SK-N-SH (cell line): ENCODE measurements at regions not wholly inside any gene's neighbourhood (a gene's known extent, or its start where the extent isn't known, plus 50 kb on each side); places are given as distances from the start of the nearest gene placed in this dataset.

ENCODE experiments used
- CTCF ChIA-PET: fragments of 300-600, 350-600 bp; formaldehyde crosslinking; extraction: SDS; loops from one replicate; lab custom pipeline; 2021; lab: Yijun Ruan, JAX
- POLR2A ChIA-PET: fragments of 350-600 bp; sonication (Branson Sonifier 250); formaldehyde crosslinking; extraction: SDS; loops from one replicate; lab custom pipeline; 2020; ENCODE audit warnings: antibody characterized with exemption, inconsistent platforms; lab: Yijun Ruan, JAX
- DNase-seq: peaks from one replicate; pipeline ENCODE4 v3.0.0; 2012
- H2AFZ ChIP-seq: fragments of 200-600 bp; sonication (generic); 2 replicates; pipeline ENCODE4 v1.8.1; 2016; ENCODE audit warnings: antibody characterized with exemption, mild to moderate bottlenecking, low read depth
- H3F3A ChIP-seq: fragments of 200-600 bp; sonication (generic); replicated peaks from 2 replicates; pipeline ENCODE3; 2016; ENCODE audit warnings: antibody characterized with exemption, mild to moderate bottlenecking; ENCODE audit not compliant: insufficient read depth
- H3K27ac ChIP-seq, 2 experiments: fragments of 200-500 bp in 1 of 2; fragments of 200-600 bp in 1 of 2; sonication (Bioruptor generic) in 1 of 2; sonication (generic), shearing (Covaris generic) in 1 of 2; 2 replicates each; pipeline versions ENCODE4 v1.5.1 to v1.6.1; 2014 to 2016; ENCODE audit warnings: low read depth in 2 of 2, inconsistent platforms in 1 of 2, low read length in 1 of 2, mild to moderate bottlenecking in 1 of 2, mixed read lengths in 1 of 2
- H3K27me3 ChIP-seq: fragments of 200-600 bp; sonication (generic), shearing (Covaris generic); 2 replicates; pipeline ENCODE4 v1.6.1; 2016; ENCODE audit warnings: mixed run types; ENCODE audit not compliant: insufficient read depth
- H3K36me3 ChIP-seq, 2 experiments: fragments of 200-500 bp in 1 of 2; fragments of 200-600 bp in 1 of 2; sonication (Bioruptor generic) in 1 of 2; sonication (generic) in 1 of 2; replicated peaks in 1 of 2; 2 replicates each; pipeline versions ENCODE3 to v1.5.1; 2014 to 2016; ENCODE audit warnings: low read length in 1 of 2, mild to moderate bottlenecking in 1 of 2; ENCODE audit not compliant: insufficient read depth in 2 of 2, control insufficient read depth in 1 of 2
- H3K4me1 ChIP-seq, 2 experiments: fragments of 200-500 bp in 1 of 2; fragments of 200-600 bp in 1 of 2; sonication (Bioruptor generic) in 1 of 2; sonication (generic), shearing (Covaris generic) in 1 of 2; 2 replicates each; pipeline versions ENCODE4 v1.5.1 to v1.6.1; 2014 to 2016; ENCODE audit warnings: low read depth in 1 of 2, low read length in 1 of 2, mixed run types in 1 of 2; ENCODE audit not compliant: insufficient read depth in 2 of 2, control insufficient read depth in 1 of 2
- H3K4me2 ChIP-seq: fragments of 200-600 bp; sonication (generic), shearing (Covaris generic); 2 replicates; pipeline ENCODE4 v1.6.1; 2017; ENCODE audit warnings: mixed run types
- H3K4me3 ChIP-seq, 2 experiments: fragments of 200-500 bp in 1 of 2; fragments of 200-600 bp in 1 of 2; sonication (Bioruptor generic) in 1 of 2; sonication (generic), shearing (Covaris generic) in 1 of 2; 2 replicates each; pipeline versions ENCODE4 v1.5.1 to v1.8.1; 2014 to 2016; ENCODE audit warnings: low read depth in 2 of 2, inconsistent platforms in 1 of 2, low read length in 1 of 2, mild to moderate bottlenecking in 1 of 2, mixed read lengths in 1 of 2, moderate library complexity in 1 of 2
- H3K79me2 ChIP-seq: fragments of 200-600 bp; sonication (generic); 2 replicates; pipeline ENCODE4 v1.8.1; 2017; ENCODE audit warnings: mild to moderate bottlenecking; ENCODE audit not compliant: insufficient read depth
- H3K9ac ChIP-seq: fragments of 200-600 bp; sonication (generic); 2 replicates; pipeline ENCODE4 v1.6.1; 2017; ENCODE audit warnings: mixed run types
- H3K9me2 ChIP-seq: fragments of 200-600 bp; sonication (generic); 2 replicates; pipeline ENCODE4 v1.6.1; 2017; ENCODE audit warnings: mixed run types
- H3K9me3 ChIP-seq: fragments of 200-600 bp; sonication (generic); 2 replicates; pipeline ENCODE4 v1.6.1; 2017; ENCODE audit warnings: mixed run types, mild to moderate bottlenecking, moderate library complexity
- H4K20me1 ChIP-seq: fragments of 200-600 bp; sonication (generic); 2 replicates; pipeline ENCODE4 v1.6.1; 2017; ENCODE audit warnings: mild to moderate bottlenecking, mixed run types; ENCODE audit not compliant: insufficient read depth
- ELF1 ChIP-seq: IDR thresholded peaks from 2 replicates; pipeline ENCODE4 v1.4.0; 2012
- EP300 ChIP-seq, 2 experiments: IDR thresholded peaks; 2 replicates each; pipeline versions ENCODE4 v1.4.0 to v1.6.1; 2012; ENCODE audit warnings: borderline replicate concordance in 1 of 2, low read depth in 1 of 2, low read length in 1 of 2
- EZH2phosphoT487 ChIP-seq: fragments of 200-600 bp; sonication (generic); IDR thresholded peaks from 2 replicates; pipeline ENCODE4 v1.6.1; 2017; ENCODE audit warnings: low read depth, mixed run types, mild to moderate bottlenecking, antibody characterized with exemption, moderate library complexity, borderline replicate concordance
- FOSL2 ChIP-seq: IDR thresholded peaks from 2 replicates; pipeline ENCODE4 v1.4.0; 2012; ENCODE audit warnings: low read depth, mild to moderate bottlenecking, moderate library complexity, borderline replicate concordance
- FOXJ3 ChIP-seq: sonication (generic); formaldehyde crosslinking; IDR thresholded peaks from 2 replicates; pipeline ENCODE4 v1.5.1; 2020; ENCODE audit warnings: mild to moderate bottlenecking, missing genetic modification reagents
- FOXM1 ChIP-seq: IDR thresholded peaks from 2 replicates; pipeline ENCODE4 v1.4.0; 2012; ENCODE audit warnings: low read depth, mild to moderate bottlenecking
- GABPA ChIP-seq: IDR thresholded peaks from 2 replicates; pipeline ENCODE4 v1.4.0; 2012; ENCODE audit warnings: low read depth, mild to moderate bottlenecking
- IRF3 ChIP-seq: fragments of 150-350 bp; IDR thresholded peaks from 2 replicates; pipeline ENCODE4 v1.6.1; 2016; ENCODE audit warnings: mild to moderate bottlenecking, low read depth, low read length
- JUND ChIP-seq: IDR thresholded peaks from 2 replicates; pipeline ENCODE4 v1.4.0; 2012
- MAX ChIP-seq: IDR thresholded peaks from 2 replicates; pipeline ENCODE4 v1.4.0; 2012; ENCODE audit warnings: low read depth
- NFIC ChIP-seq: IDR thresholded peaks from 2 replicates; pipeline ENCODE4 v1.4.0; 2012; ENCODE audit warnings: borderline replicate concordance
- POLR2AphosphoS5 ChIP-seq: IDR thresholded peaks from 2 replicates; pipeline ENCODE4 v1.6.1; 2012; ENCODE audit warnings: low read depth, low read length
- RAD21 ChIP-seq: IDR thresholded peaks from 2 replicates; pipeline ENCODE4 v1.6.1; 2012; ENCODE audit warnings: mild to moderate bottlenecking, low read length
- RCOR1 ChIP-seq: fragments of 150-350 bp; IDR thresholded peaks from 2 replicates; pipeline ENCODE4 v1.6.1; 2017; ENCODE audit warnings: antibody characterized with exemption, low read length
- REST ChIP-seq: IDR thresholded peaks from 2 replicates; pipeline ENCODE4 v1.6.1; 2012; ENCODE audit warnings: mild to moderate bottlenecking, low read depth, low read length, moderate library complexity
- RFX5 ChIP-seq: IDR thresholded peaks from 2 replicates; pipeline ENCODE4 v1.6.1; 2012; ENCODE audit warnings: mild to moderate bottlenecking, improper control_type of control experiment, low read length
- SMC3 ChIP-seq: IDR thresholded peaks from 2 replicates; pipeline ENCODE4 v1.6.1; 2012; ENCODE audit warnings: low read depth, low read length, improper control_type of control experiment
- TAF1 ChIP-seq: IDR thresholded peaks from 2 replicates; pipeline ENCODE4 v1.6.1; 2012; ENCODE audit warnings: low read depth, mild to moderate bottlenecking, low read length, moderate library complexity, borderline replicate concordance
- TCF12 ChIP-seq: IDR thresholded peaks from 2 replicates; pipeline ENCODE4 v1.4.0; 2012
- TEAD4 ChIP-seq: IDR thresholded peaks from 2 replicates; pipeline ENCODE4 v1.4.0; 2012; ENCODE audit warnings: mild to moderate bottlenecking, borderline replicate concordance; ENCODE audit not compliant: insufficient read depth
- YY1 ChIP-seq: IDR thresholded peaks from 2 replicates; pipeline ENCODE4 v1.4.0; 2012; ENCODE audit warnings: low read depth, mild to moderate bottlenecking
- ZBTB33 ChIP-seq: IDR thresholded peaks from 2 replicates; pipeline ENCODE4 v1.4.0; 2012; ENCODE audit warnings: low read depth, borderline replicate concordance
- WGBS: methylation state at CpG from one replicate; pipeline ENCODE4 v1.1.6; 2017; ENCODE audit warnings: low lambda C conversion rate; 5-methylcytosine and 5-hydroxymethylcytosine counted together

- TF ChIP-seq NFIC, result no peak
- no peak for TF ChIP-seq FOXJ3 (CRISPR knock-in tag)
- no peak for TF ChIP-seq POLR2AphosphoS5
- no peak for TF ChIP-seq RFX5
- TF ChIP-seq TCF12, result no peak
Measured at GRCh38 chr5:51148437-51148836, 234.8 kb upstream of the ISL1 start (continued).

- H3K9me2 ChIP-seq, result no peaks in the 10 kb centered on the region
- no peak overlapping the region for H3K4me3 ChIP-seq
- no peaks in the 10 kb centered on the region for H3K79me2 ChIP-seq
- no peak overlapping the region for H3K4me2 ChIP-seq
- H3K27me3 ChIP-seq, result no peaks in the 10 kb centered on the region
- no peak overlapping the region for H3K9ac ChIP-seq
- H3K9me3 ChIP-seq, result no peaks in the 10 kb centered on the region
- POLR2A ChIA-PET, result no interaction called here
- TF ChIP-seq FOSL2 (no peak), NFIC (no peak), TAF1 (no peak), FOXJ3 (CRISPR knock-in tag) (no peak), RCOR1 (no peak), EZH2phosphoT487 (no peak), FOXM1 (no peak)
- TF ChIP-seq, all 33 proteins: peak for 0
- H3K36me3 ChIP-seq, result no peaks in the 10 kb centered on the region
- H3F3A ChIP-seq, result no peaks in the 10 kb centered on the region
- CTCF ChIA-PET, result no interaction called here
- H2AFZ ChIP-seq, result no peak overlapping the region
- no peaks in the 10 kb centered on the region for H3K4me1 ChIP-seq
- DNase-seq, result no peak
- no peak overlapping the region for H3K27ac ChIP-seq
- H4K20me1 ChIP-seq, result no peaks in the 10 kb centered on the region
Measured at GRCh38 chr5:51156222-51156621, 227.0 kb upstream of the ISL1 start.

- Histone ChIP-seq H3F3A (no peaks in the 10 kb centered on the region), H3K9me2 (no peaks in the 10 kb centered on the region), H3K9ac (no peak overlapping the region), H4K20me1 (no peaks in the 10 kb centered on the region), H3K4me1 (no peaks in the 10 kb centered on the region), H3K4me2 (no peak overlapping the region), H3K27me3 (no peaks in the 10 kb centered on the region), H3K79me2 (no peaks in the 10 kb centered on the region), H3K27ac (no peak overlapping the region), H3K4me3 (no peak overlapping the region), H3K36me3 (no peaks in the 10 kb centered on the region), H3K9me3 (no peaks in the 10 kb centered on the region), H2AFZ (no peak overlapping the region)
- DNase-seq, result no peak
- ChIA-PET CTCF (interaction anchor here (0.9 kb wide), 1 partner anchor 10 kb away, joined by 3 read pairs; no protein-coding TSS in a partner anchor), POLR2A (no interaction called here)
- 61% methylated on average over 8 of the region's 8 CpGs for WGBS
- no peak for TF ChIP-seq TCF12
- TF ChIP-seq EZH2phosphoT487, result no peak
- no peak for TF ChIP-seq JUND
- TF ChIP-seq REST, result no peak
- TF ChIP-seq RAD21, result no peak
- TF ChIP-seq ELF1, result no peak
- TF ChIP-seq YY1, result no peak
- no peak for TF ChIP-seq IRF3
- no peak for TF ChIP-seq POLR2AphosphoS5
- no peak for TF ChIP-seq ZBTB33
- TF ChIP-seq MAX, result no peak
- no peak for TF ChIP-seq GABPA
- TF ChIP-seq FOSL2, result no peak
- TF ChIP-seq TEAD4, result no peak
- no peak for TF ChIP-seq SMC3
- no peak for TF ChIP-seq FOXM1
- no peak for TF ChIP-seq EP300 (IDR thresholded peaks at IDR 0.05; ENCODE audit: borderline replicate concordance in 1 of 2, low read depth in 1 of 2, low read length in 1 of 2)
Measured at GRCh38 chr5:51156838-51157237, 226.4 kb upstream of the ISL1 start.
